Tibial nerve (tissue), 4 donors: ENCODE measurements at regions not wholly inside any gene's neighbourhood (a gene's known extent, or its start where the extent isn't known, plus 50 kb on each side); places are given as distances from the start of the nearest gene placed in this dataset.

Source experiments
- DNase-seq, 2 donors: peaks; one replicate each; pipeline ENCODE4 v3.0.0-alpha.2; 2019; ENCODE audit warnings: low spot score in 2 of 2
- H3K27ac ChIP-seq, 4 donors: fragments of 200-600 bp; sonication (generic) in 3 of 4; one replicate each; pipeline ENCODE4 v1.5.1; 2017 to 2019; ENCODE audit warnings: mild to moderate bottlenecking in 1 of 4
- H3K27me3 ChIP-seq, 2 donors: fragments of 200-600 bp; sonication (generic) in 1 of 2; one replicate each; pipeline versions ENCODE4 v1.5.1 to v1.6.0; 2017 to 2019
- H3K36me3 ChIP-seq, 3 donors: fragments of 200-600 bp; sonication (generic); one replicate each; pipeline ENCODE4 v1.5.1; 2018 to 2019
- H3K4me1 ChIP-seq, 4 donors: fragments of 200-600 bp; sonication (generic) in 3 of 4; one replicate each; pipeline ENCODE4 v1.5.1; 2017 to 2019
- H3K4me3 ChIP-seq, 4 donors: fragments of 200-600 bp; sonication (generic) in 3 of 4; one replicate each; pipeline ENCODE4 v1.5.1; 2017 to 2019; ENCODE audit warnings: mild to moderate bottlenecking in 1 of 4, moderate library complexity in 1 of 4
- H3K9me3 ChIP-seq, 4 donors: fragments of 200-600 bp; sonication (generic) in 3 of 4; one replicate each; pipeline ENCODE4 v1.5.1; 2017 to 2019
- EP300 ChIP-seq, 2 donors: sonication (generic); formaldehyde crosslinking; IDR thresholded peaks; one replicate each; pipeline ENCODE4 v1.6.1; 2017; ENCODE audit warnings: antibody characterized with exemption in 2 of 2, mild to moderate bottlenecking in 1 of 2
- POLR2A ChIP-seq, 2 donors: fragments of 450-650 bp; IDR thresholded peaks; one replicate each; pipeline ENCODE4 v1.6.1; 2017; ENCODE audit warnings: antibody characterized with exemption in 2 of 2, mild to moderate bottlenecking in 2 of 2, moderate library complexity in 2 of 2
- WGBS, 2 donors: methylation state at CpG; one replicate each; pipeline ENCODE4 v1.1.5; 2018; 5-methylcytosine and 5-hydroxymethylcytosine counted together
- TF ChIP-seq, protein P1 (sequence below), 5 experiments: fragments of 200-600 bp in 3 of 5; fragments of 450-650 bp in 2 of 5; sonication (generic) in 3 of 5; IDR thresholded peaks; one replicate each; pipeline ENCODE4 v1.5.1; 2016 to 2019; ENCODE audit warnings: antibody characterized with exemption in 5 of 5, mild to moderate bottlenecking in 3 of 5, moderate library complexity in 2 of 5

DNA sequence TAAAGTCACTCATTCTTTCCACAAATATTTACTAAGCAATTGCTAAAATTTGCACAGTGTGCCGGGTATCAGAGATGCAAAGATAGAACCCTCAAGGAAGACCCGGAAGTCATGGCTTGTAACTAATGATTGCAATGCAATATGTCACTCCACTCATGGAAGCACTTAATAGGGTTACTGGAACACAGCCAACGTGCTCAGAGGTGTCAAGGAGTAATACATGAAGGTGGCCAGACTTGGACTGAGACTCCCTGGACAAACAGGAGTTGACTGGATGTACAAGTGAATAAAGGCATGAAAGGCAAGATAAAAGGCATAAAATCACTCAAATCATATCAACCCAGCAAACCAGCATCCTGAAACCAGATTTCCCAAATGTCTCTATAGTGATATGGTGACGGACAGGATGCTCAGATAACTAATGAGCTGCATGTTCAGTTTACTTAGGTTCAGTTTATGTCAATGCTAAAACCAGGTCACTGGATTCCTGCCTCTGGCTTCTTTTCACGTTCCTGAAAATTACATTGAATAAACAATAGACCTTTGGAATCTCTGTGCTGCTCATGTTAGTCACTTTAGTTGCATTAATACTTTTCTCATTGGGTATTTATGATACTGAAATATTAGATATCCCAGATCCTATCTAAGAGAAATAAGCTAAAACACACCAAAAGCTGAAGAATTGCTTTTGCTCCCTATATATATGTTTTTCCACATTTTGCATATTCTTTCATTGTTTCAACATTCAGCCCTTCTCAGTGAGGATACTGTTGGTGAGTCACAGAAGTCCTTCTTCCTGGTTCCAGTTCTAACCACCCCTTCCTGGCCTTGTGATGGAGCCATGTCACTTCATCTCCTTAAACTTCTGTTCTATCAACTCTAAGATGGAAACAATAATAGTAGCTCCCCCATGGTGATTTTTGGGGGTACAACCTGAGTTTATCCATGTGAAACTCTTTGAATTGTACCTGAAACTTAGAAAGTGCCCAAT is 688.9 kb upstream of the ID2 start:
- H3K27ac ChIP-seq = no peak overlapping the region

DNA sequence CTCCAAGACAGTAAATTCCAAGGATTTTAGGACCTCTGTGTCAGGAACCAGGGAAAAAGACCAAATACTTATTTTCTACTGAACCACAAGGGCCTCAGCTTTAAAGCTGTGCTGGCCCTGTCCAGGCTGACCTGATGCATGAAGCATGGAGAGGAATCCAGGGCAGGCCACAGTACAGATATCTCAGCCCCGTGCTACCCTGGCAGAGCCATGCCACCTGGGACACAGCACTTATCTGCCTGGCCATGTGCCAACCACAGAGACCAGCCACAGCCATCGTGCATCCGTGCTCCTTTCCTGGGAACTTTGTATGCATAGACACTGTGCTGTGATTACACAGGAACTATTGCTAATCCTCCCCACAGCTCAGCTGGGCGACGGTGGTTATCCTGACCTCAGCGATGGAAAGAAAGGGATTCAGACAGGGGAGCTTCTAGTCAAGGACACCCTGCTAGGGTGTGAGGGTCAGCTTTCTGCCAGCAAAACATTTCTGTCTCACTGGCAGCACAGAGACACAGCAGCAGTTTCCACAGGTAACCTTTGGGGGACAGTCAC is 687.4 kb upstream of the ID2 start:
- no peaks in the 10 kb centered on the region for H3K4me1 ChIP-seq
- H3K9me3 ChIP-seq = no peaks in the 10 kb centered on the region
- TF ChIP-seq, protein P1, sequence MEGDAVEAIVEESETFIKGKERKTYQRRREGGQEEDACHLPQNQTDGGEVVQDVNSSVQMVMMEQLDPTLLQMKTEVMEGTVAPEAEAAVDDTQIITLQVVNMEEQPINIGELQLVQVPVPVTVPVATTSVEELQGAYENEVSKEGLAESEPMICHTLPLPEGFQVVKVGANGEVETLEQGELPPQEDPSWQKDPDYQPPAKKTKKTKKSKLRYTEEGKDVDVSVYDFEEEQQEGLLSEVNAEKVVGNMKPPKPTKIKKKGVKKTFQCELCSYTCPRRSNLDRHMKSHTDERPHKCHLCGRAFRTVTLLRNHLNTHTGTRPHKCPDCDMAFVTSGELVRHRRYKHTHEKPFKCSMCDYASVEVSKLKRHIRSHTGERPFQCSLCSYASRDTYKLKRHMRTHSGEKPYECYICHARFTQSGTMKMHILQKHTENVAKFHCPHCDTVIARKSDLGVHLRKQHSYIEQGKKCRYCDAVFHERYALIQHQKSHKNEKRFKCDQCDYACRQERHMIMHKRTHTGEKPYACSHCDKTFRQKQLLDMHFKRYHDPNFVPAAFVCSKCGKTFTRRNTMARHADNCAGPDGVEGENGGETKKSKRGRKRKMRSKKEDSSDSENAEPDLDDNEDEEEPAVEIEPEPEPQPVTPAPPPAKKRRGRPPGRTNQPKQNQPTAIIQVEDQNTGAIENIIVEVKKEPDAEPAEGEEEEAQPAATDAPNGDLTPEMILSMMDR (IDR thresholded peaks at IDR 0.05) = no peak
- no peak for TF ChIP-seq POLR2A (IDR thresholded peaks at IDR 0.05)
- no peak for TF ChIP-seq EP300 (IDR thresholded peaks at IDR 0.05)
- 65 to 71% methylated on average over 6 of the region's 6 CpGs for WGBS, 2 donors
- no peak overlapping the region for H3K4me3 ChIP-seq
- DNase-seq = no peak
- H3K36me3 ChIP-seq = no peaks in the 10 kb centered on the region
- H3K27ac ChIP-seq = no peak overlapping the region
- H3K27me3 ChIP-seq = no peaks in the 10 kb centered on the region

More for the DNA sequence above, 688.9 kb upstream of the ID2 start:
- no peaks in the 10 kb centered on the region for H3K27me3 ChIP-seq
- no peak overlapping the region for H3K4me3 ChIP-seq
- no peaks in the 10 kb centered on the region for H3K36me3 ChIP-seq
- TF ChIP-seq, protein P1 (IDR thresholded peaks at IDR 0.05) = no peak
- TF ChIP-seq POLR2A (IDR thresholded peaks at IDR 0.05) (no peak), EP300 (IDR thresholded peaks at IDR 0.05) (no peak)
- no peaks in the 10 kb centered on the region for H3K4me1 ChIP-seq
- 65 to 72% methylated on average over 5 of the region's 5 CpGs for WGBS, 2 donors
- no peak for DNase-seq
- H3K9me3 ChIP-seq = no peaks in the 10 kb centered on the region

DNA sequence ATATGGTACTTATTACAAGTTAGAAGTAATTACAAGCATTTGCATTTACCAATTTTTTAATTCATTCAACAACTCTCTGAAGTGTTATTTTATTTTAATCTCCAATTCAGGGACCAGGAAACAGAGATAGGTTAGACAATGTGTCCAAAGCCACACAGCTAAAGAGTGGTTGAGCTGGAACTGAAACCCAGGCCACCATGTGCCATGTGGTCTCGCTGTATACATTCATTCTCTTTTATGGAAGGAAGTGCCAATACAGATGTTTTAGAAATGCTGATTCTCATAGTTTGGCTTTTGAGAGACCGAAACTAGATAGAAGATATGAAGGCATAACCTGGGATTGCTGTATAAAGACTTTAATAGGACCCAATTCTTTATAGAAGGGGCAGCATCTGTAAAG is 684.6 kb upstream of the ID2 start:
- WGBS, 2 donors = 79 to 86% methylated on average over 2 of the region's 2 CpGs
- TF ChIP-seq POLR2A (IDR thresholded peaks at IDR 0.05) (no peak), EP300 (IDR thresholded peaks at IDR 0.05) (no peak)
- TF ChIP-seq, protein P1 (IDR thresholded peaks at IDR 0.05) = no peak

DNA sequence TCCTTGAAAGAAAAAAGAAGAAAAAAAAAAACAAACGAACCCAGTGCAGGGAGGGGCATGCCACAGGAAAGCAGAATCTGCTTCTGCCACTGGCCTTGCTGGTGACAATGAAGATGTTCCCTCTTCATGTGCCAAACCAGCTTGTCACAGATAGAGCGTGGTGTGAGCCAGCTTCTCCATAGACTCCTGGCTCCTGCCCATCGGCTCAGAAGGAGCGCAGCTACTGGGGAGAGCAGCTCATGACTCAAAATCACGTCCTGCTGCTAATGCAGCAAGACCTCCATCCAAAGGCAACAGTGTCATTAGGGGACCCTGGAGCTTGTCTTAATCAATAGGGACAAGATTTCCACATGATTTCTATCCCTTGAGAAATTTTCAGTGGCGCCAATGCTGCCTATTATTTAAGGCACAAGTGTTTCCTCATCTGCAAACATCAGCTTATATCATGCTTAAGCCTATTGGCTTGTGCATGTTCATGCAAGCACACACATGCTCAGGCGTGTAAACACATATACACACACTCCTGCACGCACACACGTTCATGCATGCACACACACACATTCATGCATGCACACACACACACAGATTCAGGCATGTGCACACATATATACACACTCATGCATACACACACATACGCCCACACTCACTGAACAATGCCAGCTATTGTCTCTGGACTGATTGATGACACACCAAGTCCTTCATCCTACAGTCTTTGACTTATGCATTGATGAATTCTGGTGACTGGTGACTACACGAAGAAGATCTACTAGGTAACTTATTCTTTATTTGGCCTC is 682.0 kb upstream of the ID2 start:
- no peak overlapping the region for H3K4me3 ChIP-seq
- no peak overlapping the region for H3K27ac ChIP-seq
- no peak for DNase-seq
- no peak for TF ChIP-seq EP300 (IDR thresholded peaks at IDR 0.05)
- TF ChIP-seq, protein P1 (IDR thresholded peaks at IDR 0.05) = no peak
- TF ChIP-seq POLR2A (IDR thresholded peaks at IDR 0.05) = no peak
- 79 to 82% methylated on average over 11 of the region's 11 CpGs for WGBS, 2 donors
- no peaks in the 10 kb centered on the region for H3K36me3 ChIP-seq
- H3K27me3 ChIP-seq = no peaks in the 10 kb centered on the region
- H3K4me1 ChIP-seq = peaks cover 0 to 16% (median 0%) of the 10 kb centered on the region in 4 donors
- no peaks in the 10 kb centered on the region for H3K9me3 ChIP-seq

More for the DNA sequence above, 684.6 kb upstream of the ID2 start:
- no peaks in the 10 kb centered on the region for H3K36me3 ChIP-seq
- no peak overlapping the region for H3K4me3 ChIP-seq
- H3K4me1 ChIP-seq = no peaks in the 10 kb centered on the region
- no peak overlapping the region for H3K27ac ChIP-seq
- no peaks in the 10 kb centered on the region for H3K9me3 ChIP-seq
- no peaks in the 10 kb centered on the region for H3K27me3 ChIP-seq
- no peak for DNase-seq
